H4 (cell line): ENCODE measurements at regions not wholly inside any gene's neighbourhood (a gene's known extent, or its start where the extent isn't known, plus 50 kb on each side); places are given as distances from the start of the nearest gene placed in this dataset.
"Not testable (repeated sequence)": the region's sequence is repeated elsewhere in the genome, so short reads cannot be mapped to it uniquely, and the experiment has no call there.

Experiments used
- DNase-seq: peaks from one replicate; pipeline ENCODE4 v3.0.0-alpha.2; 2015; ENCODE audit warnings: low spot score

DNA sequence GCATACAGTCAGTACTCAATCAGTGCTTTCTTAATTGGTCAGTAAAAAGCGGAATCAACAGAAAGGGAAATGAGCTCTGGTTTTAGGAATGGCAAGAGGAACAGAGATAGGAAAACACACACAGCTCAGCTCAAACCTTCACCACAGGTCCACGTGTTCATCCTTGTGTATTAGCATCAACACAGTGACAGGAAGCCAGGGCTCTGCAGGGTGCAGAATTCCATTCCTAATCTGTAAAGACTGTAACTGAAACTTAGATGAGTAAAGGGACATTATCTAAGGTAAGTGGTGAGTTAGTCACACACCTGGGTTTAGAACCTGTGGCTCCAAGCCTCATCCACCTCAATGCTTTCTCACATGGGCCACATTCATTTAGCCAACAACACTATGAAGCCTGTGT, 1242.2 kb upstream of the TMEM132C start:
- no peak for DNase-seq

DNA sequence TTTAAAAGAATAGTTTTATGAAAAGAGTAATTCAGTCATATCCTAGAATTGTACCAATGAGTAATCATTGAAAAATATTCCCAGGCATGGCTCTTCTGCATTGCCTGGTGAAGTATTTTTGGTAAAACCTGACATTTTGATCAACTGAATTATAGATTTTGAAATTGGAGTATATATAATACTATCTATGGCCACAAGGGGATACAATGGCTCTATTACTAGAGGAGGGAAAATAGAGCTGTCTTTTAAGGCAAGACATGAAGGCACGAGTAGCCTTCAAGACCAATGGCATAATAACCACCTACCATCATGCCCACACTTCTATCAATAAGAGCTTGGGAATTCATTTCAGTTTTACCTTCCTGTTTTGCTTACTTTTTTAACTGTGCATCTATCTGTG, 1241.4 kb upstream of the TMEM132C start:
- DNase-seq: no peak

DNA sequence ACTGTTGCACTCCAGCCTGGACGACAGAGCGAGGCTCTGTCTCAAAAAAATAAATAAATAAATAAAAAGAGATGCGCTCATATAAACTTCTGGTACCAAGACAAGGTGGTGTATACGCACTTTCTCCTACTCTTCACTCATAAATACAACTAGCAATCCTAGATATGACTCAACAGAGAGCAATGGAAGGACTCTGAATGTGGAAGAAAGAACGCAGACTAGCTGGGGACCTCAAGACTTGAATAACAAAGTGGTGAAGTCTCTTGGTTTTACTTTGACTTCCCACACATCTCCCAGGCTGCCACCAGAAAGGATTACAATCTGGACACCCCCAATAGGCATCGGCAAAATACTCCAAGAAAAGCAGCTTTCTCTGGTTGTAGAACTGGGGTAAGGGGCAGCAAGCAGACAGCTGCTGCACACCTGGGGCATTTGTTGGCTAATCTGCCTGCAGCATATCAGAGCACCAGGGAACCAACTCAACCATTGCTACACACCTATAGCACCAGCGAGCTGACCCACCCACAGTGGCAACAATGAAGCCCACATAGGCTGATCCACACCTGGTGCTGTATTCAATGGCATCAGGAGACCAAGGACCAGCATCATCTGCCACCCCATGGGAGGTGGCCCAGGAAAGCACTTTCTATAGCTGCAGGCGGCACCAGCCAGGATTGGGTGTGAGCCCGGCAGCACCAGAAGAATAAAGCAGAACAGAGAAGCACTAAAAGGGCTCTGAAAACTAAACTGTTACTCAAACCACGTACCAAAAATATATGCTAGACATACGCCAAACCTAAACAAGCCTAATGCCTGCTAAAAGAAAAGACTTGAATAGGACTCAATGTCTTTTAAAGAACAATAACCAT, 1231.7 kb upstream of the TMEM132C start:
- DNase-seq: no peak

DNA sequence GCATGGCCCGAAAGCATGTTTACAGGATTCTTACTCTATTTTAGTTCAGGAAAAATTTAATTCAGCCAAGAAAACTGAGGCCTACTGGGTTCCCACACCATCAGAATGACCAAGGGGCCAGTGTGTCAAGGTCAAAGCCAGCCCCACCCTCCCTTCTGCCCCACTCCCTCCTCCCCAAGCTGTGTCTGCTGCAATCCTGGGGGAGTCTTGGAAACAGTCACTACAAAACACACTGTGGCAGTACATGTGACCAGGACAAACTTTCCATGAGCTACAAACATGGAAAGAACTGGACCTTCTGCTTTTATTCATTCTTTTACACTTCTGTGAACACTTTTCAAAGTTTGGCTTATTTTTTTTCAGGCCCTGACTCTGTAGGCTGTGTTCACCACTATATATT, 1228.8 kb upstream of the TMEM132C start:
- DNase-seq: no peak

DNA sequence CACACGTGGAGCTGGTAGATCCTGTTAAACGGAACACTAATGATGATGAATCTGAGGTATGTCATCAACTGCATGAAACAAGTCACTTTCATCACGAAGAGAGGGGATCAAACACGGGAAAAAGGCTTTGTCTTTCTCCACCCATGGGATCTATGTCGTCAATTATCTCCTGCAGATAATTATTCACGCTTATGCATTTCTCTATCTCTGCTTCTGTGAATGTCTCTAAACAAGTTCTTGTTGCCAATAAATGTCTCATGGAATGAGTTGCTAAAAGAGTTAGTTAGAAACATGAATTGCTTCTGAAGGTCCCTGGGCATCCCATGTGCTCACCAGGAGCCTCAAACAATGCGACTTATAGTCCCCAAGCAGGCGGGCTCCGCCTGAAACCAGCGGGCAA, 1228.2 kb upstream of the TMEM132C start:
- DNase-seq: no peak

DNA sequence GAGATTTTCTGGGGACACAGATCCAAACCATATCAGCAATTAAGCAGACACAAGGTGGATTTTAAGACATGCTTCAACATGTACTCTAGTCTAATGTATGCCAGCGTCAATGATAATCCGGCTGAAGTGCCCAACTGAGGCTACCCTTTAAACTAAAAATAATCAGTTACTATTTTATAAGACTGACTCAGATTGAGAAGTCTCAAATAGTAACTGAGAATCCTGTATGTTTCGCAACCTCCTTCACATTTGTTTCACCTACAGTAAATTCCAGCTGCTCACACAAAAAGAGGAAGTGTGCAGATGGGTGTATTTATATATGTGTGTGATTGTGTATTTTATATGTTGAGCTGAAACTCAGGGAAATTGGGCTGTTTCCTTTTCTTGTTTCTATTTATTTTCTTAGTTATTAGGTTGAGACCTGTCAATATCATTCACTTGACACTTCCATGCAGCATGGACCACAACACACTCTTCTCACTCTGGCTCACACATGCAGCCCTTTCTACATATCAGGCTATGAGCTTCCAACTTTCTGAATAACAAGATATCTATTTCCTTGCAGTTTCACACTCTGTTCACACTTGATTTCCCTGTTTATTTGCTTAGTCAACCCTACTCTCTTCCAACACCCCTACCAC, 1224.9 kb upstream of the TMEM132C start:
- no peak for DNase-seq

DNA sequence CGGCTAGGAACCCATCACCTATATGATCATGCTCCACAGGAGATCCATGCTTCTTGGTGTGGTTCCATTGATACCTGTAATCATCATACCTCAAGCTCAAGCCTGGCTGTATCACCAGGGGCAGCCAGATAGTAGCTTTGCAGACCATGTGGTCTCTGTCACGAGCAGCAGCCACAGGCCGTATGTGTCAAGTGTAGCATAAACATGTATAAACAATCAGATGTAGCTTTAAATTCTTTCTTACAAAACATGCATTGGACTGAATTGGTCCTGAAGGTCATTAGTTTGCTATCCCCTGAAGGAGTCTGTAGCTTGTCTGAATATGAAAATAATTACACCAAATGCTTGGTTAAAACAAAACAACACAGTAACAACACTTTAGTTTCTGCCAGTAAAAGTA, 1223.2 kb upstream of the TMEM132C start:
- DNase-seq: no peak

DNA sequence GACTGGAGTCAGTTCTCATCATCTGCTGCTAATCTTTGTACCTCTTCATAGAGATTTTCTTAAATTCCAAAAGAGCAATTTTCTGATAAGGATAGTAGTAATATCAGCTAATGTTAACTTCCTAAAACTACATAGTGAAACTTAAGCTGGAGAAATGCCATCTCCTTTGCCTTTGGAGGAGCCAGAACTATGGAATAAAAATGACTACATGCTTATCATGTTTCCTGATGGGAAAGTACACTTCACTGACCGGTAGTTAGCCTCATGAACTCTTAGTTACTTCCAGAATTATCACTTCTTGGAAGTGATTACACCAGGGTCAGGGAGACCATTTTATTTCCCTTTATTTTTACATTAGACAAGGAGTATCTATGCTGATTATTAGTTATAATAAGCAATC, 1222.1 kb upstream of the TMEM132C start:
- no peak for DNase-seq

DNA sequence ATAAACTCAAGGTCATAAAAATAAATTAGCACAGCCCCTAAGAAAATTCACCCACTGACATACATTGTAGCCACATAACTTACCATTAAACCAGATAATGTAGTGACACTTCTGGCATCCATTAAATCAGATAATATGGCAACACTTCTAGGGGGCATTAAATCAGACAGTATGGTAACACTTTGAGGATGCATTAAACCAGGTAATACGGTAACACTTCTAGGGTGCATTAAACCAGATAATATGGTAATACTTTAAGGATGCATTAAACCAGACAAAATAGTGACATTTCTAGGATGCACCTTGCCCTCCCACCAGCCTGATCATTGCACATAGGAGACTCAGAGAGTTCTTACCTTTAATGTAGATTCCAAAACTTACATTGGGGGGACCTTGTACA, 1220.5 kb upstream of the TMEM132C start:
- DNase-seq: no peak

DNA sequence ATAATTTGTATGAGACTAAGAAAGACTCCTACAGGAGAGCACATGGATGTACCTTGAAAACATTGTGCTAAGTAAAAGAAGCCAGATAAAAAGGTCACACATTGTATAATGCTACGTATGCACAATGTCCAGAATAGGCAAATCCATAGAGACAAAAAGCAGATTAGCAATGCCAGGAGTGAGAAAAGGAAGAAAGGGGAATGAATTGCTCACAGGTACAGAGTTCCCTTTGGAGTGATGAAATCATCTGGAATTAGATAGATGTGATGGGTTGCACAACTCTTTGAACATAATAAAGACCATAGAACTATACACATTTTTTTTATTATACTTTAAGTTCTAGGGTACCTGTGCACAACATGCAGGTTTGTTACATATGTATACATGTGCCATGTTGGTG, 1218.9 kb upstream of the TMEM132C start:
- no peak for DNase-seq

DNA sequence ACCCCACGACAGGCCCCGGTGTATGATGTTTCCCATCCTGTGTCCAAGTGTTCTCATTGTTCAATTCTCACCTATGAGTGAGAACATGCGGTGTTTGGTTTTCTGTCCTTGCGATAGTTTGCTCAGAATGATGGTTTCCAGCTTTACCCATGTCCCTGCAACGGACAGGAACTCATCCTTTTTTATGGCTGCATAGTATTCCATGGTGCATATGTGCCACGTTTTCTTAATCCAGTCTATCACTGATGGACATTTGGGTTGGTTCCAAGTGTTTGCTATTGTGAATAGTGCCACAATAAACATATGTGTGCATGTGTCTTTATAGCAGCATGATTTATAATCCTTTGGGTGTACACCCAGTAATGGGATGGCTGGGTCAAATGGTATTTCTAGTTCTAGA, 1218.4 kb upstream of the TMEM132C start:
- DNase-seq: not testable (repeated sequence)

DNA sequence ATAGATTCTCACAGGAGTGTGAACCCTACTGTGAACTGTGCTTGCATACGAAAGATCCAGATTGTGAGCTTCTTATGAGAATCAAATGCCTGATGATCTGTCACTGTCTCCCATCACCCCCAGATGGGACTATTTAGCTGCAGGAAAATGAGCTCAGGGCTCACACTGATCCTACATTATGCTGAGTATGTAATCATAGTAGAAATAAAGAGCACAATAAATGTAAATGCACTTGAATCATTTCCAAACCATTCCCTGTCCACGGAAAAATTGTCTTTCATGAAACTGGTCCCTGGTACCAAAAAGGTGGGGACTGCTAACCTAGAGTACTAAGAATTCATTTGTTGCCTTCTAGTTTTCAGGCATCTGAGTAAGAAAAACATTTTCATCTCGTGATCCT, 1215.8 kb upstream of the TMEM132C start:
- no peak for DNase-seq

DNA sequence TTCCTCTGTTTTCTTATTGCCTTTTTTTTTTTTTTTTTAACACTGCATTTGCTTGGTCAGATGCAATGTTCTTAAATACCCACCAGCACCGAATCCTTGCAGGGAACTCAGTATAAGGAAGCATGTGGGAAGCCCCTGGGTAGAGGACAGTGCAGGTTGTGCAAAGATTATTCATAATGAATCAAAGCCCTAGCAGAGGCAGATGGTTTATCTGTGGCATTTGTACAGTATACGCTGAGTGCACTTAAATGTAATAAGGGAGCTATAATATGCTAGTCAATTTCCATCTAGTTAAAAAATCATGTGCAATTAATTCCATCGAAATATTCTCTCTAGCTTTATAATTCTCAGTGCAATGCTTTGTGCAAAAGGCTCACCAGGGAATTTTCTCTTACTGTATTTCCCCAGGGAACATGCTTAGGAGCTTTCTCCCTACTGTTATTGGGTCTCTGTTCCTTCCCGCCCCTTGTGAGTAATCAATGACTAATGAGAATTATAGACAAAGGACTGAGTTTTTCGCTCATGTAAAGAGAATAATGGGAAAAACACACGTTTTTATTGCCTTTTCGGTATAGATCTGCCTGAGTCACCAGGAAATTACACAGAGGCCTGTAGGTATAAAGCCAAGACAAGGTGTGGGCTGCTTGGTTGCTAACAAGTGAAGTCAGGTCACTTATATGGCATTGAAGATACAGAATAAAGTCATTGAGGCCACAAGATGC, 1214.3 kb upstream of the TMEM132C start:
- no peak for DNase-seq

DNA sequence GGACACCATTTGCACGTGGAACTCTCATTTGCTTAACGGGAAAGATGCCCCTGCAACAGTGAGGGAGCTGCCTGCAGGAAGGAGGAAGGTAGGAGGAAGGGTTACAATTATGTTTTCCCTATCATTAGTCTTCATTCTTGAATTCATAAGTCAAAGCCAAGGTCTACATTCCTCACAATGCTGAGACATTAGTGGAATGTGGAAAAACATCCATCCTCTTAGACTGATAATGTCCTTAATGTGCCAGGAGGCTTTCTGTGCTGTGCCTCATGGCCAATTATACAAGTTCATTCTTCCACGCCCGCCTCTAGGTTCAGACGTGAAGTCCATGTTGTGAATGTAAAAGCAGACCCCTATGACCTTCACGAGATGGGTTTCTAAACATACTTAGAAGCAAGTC, 1212.4 kb upstream of the TMEM132C start:
- DNase-seq: no peak

DNA sequence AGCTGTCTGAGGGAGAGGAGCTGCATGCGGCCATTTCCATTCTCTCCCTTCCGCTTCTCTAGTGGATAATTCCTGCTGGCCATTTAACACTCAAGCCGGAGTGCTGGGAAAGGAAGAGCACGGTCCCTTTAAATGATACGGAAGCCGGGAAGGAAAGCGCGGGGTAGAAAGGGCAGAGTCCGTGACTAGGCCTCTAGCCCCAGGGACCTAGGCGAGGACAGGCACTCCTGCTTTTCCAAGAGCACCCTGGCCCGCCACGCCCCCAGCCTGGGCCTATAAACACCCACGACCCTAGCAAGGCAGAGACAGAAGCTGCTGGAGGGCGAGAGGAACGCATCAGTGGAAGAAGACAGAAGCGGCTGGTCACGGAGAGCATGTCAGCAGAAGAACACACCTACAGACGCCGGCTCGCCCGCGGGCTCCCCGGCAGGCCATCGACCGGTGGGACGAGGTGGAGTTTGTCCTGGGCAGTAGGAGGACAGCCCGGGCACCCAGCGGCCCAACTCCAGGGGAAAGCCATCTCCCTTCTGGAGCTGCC, 1206.6 kb upstream of the TMEM132C start:
- no peak for DNase-seq

DNA sequence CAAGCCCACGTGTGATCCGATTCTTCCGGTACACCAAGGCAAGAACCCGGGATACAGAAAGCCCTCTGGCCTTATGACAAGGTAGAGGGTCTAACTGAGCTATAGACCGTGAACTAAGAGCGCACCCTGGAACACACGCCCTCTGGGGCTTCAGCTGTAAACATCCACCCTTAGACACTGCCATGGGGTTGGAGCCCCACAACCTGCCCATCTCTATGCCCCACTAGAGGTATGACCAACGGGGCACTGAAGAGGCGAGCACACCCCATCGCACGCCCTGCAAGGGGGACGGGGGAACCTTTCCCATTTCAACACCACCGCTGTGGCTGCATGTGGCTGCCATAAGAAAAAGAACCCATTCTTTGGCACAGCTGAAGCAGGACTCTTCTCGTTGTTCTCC, 1206.0 kb upstream of the TMEM132C start:
- DNase-seq: no peak

DNA sequence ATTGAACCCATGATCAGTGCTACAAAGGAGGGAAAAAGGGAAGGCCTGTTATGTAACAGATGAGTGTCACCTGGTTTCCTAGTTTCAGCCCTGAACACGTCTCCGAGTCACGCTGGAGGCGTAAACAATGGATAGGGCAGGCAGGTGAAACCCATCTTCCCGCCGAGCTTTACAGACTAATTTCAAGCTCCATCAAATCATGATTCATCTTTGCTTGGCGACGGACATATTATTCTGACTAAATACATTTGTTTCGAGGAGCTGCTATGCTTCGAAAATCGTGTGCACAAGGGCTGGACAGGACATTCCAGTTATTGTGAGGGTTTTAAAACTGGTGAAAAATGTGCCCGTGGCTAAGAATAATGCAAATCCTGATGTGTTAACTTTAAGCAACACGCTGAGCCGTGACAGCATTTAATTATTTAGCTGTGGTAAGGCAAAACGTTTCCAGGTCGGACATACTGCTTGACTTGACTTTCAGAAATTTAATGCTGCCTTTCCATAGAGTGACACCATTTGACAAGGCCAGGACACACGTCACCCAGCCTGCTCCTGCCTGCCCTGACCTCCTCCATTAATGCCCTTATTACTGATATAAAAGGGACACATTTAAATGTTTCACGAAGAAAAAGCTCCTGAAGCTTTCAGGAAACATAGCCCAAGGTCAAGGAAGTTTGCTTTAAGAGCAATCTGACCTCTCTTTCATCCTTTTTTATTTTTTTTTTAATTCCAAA, 1203.5 kb upstream of the TMEM132C start:
- no peak for DNase-seq

DNA sequence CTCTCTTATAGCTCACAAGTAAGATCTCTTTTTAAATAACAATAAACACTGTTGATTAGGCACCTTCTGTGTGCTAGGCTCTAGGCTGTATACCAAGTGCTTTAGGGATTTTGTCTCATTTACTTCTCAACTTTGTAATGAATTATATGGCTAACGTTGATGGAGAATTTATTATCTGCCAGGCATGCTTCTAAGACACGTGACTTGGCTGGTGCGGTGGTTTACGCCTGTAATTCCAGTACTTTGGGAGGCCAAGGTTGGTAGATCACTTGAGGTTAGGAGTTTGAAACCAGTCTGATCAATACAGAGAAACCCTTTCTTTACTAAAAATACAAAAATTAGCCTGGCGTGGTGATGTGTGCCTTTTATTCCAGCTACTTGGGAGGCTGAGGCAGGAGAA, 1202.8 kb upstream of the TMEM132C start:
- no peak for DNase-seq

DNA sequence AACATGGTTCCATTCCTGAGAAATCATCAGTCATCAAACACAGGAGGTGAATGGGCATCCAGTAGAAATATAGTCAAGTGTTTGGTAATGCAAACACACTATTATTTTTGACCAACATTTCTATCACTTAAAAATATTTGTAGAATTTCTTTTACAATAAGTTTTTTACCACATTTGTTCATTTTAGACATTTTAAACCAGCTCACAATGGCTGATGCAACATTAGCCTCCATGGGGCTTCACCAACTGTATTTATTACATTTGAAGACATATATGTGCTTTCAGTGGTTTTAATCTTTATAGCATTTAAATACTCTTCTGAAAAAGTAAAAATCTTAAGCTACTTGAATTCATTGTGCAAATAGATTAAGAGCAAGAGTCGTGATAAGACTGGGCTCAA, 1201.4 kb upstream of the TMEM132C start:
- DNase-seq: no peak

DNA sequence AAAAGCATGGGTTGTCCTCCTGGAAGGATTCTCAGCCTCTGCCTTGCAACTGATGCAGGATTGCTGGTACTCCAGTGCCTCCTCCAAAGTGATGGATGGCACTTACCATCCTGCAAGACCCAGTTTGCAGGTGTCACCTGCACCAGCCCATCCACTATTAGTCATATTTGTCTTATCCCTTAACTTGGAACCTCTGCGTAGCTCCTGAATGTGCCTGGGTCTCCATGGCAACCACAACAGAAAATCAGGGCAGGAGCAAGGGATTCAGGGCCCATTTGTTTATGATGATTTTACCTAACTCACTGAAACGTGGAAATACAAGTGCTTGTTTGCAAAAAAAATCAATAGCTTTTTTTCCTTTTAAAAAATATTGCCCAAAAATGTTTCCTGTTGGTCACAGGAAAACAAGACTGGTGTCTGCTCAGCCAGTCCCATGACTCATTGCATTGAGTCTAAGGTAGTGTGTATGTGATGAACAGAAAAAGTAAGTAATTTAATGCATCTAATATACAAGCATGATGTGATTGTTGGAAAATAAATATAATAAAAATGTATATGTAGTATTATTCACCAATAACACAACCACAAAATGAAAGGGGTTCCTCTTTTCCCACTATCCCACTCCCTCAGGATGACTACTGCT, 1196.3 kb upstream of the TMEM132C start:
- no peak for DNase-seq

DNA sequence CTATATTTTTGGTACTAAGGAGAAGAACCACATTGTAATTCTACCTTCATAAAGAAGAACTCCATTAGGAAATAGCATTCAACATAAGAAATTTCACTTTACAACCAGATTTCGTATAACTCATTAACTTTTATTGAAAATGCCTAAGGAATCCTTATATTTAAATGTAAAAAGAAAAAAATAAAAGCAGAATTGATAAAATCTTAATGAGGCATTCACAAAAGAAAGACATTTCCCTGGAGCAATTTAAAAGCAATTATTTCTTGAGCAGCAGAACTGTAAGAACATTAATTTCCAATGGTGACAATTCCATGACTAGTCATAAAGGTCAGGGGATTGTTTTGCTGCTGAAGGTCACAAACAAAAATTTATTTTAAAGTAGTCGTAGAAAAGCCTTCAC, 1192.8 kb upstream of the TMEM132C start:
- no peak for DNase-seq
